Tibial artery (tissue), 4 donors: ENCODE measurements at regions not wholly inside any gene's neighbourhood (a gene's known extent, or its start where the extent isn't known, plus 50 kb on each side); places are given as distances from the start of the nearest gene placed in this dataset.
A peak's percentile ranks its signal among the peaks of the same experiment; 100 is the strongest.

Source experiments
- DNase-seq, 2 donors: peaks; one replicate each; pipeline ENCODE4 v3.0.0-alpha.2; 2019
- H3K27ac ChIP-seq, 2 donors: fragments of 200-600 bp; sonication (generic) in 1 of 2; 1 replicate in 1 of 2; 2 replicates in 1 of 2; pipeline ENCODE4 v1.5.1; 2018 to 2019; ENCODE audit warnings: mild to moderate bottlenecking in 1 of 2
- H3K27me3 ChIP-seq, 2 donors: fragments of 200-600 bp; sonication (generic) in 1 of 2; one replicate each; pipeline versions ENCODE4 v1.5.1 to v1.6.0; 2016 to 2019
- H3K36me3 ChIP-seq, 3 donors: fragments of 200-600 bp; sonication (generic) in 2 of 3; one replicate each; pipeline ENCODE4 v1.5.1; 2016 to 2019; ENCODE audit warnings: mild to moderate bottlenecking in 2 of 3
- H3K4me1 ChIP-seq, 4 donors: fragments of 200-600 bp; sonication (generic) in 2 of 4; 1 replicate in 3 of 4; 2 replicates in 1 of 4; pipeline ENCODE4 v1.5.1; 2016 to 2019
- H3K4me3 ChIP-seq, 2 donors: fragments of 200-600 bp; sonication (generic) in 1 of 2; 1 replicate in 1 of 2; 2 replicates in 1 of 2; pipeline ENCODE4 v1.5.1; 2018 to 2019; ENCODE audit warnings: mild to moderate bottlenecking in 2 of 2
- H3K9me3 ChIP-seq, 3 donors: fragments of 200-600 bp; sonication (generic) in 1 of 3; one replicate each; pipeline ENCODE4 v1.5.1; 2016 to 2019
- CTCF ChIP-seq, 2 experiments: fragments of 200-600 bp in 1 of 2; fragments of 450-650 bp in 1 of 2; IDR thresholded peaks; one replicate each; pipeline ENCODE4 v1.5.1; 2017 to 2019; ENCODE audit warnings: antibody characterized with exemption in 2 of 2, mild to moderate bottlenecking in 1 of 2, moderate library complexity in 1 of 2
- intact Hi-C: fragments of 100-400 bp; cut with DNase I; formaldehyde crosslinking; loops from one replicate; pipeline ENCODE4 v1.15.0; 2023; ENCODE audit warnings: low total_unique reads

DNA sequence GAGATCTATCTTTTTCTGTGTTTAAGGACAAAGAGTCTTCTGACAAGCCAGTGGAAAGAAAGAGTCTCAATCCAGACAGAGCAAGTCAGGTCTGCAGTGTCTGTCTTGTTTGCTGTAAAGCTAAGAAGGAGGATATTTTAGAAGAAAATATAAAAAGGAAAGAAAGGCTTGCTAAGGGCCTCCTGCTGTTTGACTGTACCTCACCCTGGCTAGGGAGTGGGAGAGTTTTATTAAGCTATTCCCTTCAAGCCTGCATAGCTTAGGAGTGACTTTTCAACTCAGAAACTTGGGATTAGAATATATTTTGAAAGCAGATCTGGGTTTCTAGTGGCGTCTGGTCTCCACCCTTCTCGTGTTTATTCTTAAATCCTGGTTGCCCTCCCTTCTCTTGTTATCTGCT lies 460.0 kb downstream of the COG6 start:
- Histone ChIP-seq H3K9me3 (no peaks in the 10 kb centered on the region), H3K36me3 (no peaks in the 10 kb centered on the region), H3K4me3 (no peak overlapping the region), H3K27me3 (no peaks in the 10 kb centered on the region), H3K4me1 (peaks cover 0 to 29% (median 0%) of the 10 kb centered on the region in 4 donors), H3K27ac (peak overlapping the region; percentile 1 to 49)
- intact Hi-C loops = no loop called here
- TF ChIP-seq CTCF (IDR thresholded peaks at IDR 0.05) = no peak
- DNase-seq = no peak

DNA sequence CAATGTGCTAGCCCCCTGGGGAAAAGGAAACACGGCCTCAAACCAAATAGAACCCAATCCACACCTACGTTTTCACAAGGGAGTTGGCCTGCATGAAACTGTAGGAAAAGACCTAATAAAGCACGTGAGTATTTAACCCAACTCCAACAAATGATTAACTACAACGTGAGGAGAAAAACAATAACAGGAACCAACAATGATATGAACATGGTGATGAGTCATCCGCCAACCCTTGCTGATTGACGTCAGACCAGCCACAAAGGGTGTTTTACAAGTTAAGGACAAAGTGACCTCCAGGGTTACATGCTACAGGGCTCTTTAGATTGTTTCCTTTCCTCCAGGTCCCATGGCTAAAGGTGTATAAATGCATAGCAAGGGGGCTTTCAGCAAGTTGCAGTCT lies 460.5 kb downstream of the COG6 start:
- no peaks in the 10 kb centered on the region for H3K36me3 ChIP-seq
- peak overlapping the region; percentile 1 to 49 for H3K27ac ChIP-seq
- no peaks in the 10 kb centered on the region for H3K9me3 ChIP-seq
- TF ChIP-seq CTCF (IDR thresholded peaks at IDR 0.05) = no peak
- DNase-seq = no peak
- no peaks in the 10 kb centered on the region for H3K27me3 ChIP-seq
- intact Hi-C loops = no loop called here
- H3K4me1 ChIP-seq = peaks cover 0 to 34% (median 2%) of the 10 kb centered on the region in 4 donors
- H3K4me3 ChIP-seq = no peak overlapping the region

GRCh38 chr13:40118337-40118736 lies 462.9 kb downstream of the COG6 start:
- no peak for TF ChIP-seq CTCF (IDR thresholded peaks at IDR 0.05)
- no peaks in the 10 kb centered on the region for H3K27me3 ChIP-seq
- H3K4me3 ChIP-seq = no peak overlapping the region
- H3K36me3 ChIP-seq = no peaks in the 10 kb centered on the region
- peaks cover 0 to 53% (median 14%) of the 10 kb centered on the region in 4 donors for H3K4me1 ChIP-seq
- H3K9me3 ChIP-seq = no peaks in the 10 kb centered on the region
- no peak for DNase-seq
- intact Hi-C loops = no loop called here
- H3K27ac ChIP-seq = no peak overlapping the region

DNA sequence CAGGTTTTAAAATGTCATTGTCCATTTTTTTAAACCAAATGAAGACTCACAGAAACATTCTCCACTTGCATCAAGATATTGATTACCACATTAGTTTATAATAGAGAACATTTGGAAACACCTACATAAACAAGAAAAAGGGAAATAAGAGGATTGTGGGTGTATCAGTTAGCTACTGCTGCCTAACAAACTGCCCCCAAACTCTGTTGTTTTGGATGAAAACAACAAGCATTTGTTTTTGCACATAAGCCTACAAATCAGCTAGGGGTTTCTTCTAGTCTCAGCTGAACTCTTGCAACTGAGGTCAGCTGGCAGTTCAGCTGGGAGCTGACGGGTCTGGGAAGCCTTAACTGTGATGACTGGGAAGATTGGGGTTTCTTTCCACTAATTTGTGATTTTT lies 464.4 kb downstream of the COG6 start:
- TF ChIP-seq CTCF (IDR thresholded peaks at IDR 0.05) = no peak
- H3K36me3 ChIP-seq = no peaks in the 10 kb centered on the region
- no peak for DNase-seq
- H3K27me3 ChIP-seq = no peaks in the 10 kb centered on the region
- peaks cover 0 to 42% (median 14%) of the 10 kb centered on the region in 4 donors for H3K4me1 ChIP-seq
- H3K4me3 ChIP-seq = no peak overlapping the region
- H3K27ac ChIP-seq = peak overlapping the region; percentile 2 to 47
- no peaks in the 10 kb centered on the region for H3K9me3 ChIP-seq
- intact Hi-C loops = no loop called here

GRCh38 chr13:40120288-40120687 lies 464.8 kb downstream of the COG6 start:
- no peaks in the 10 kb centered on the region for H3K36me3 ChIP-seq
- TF ChIP-seq CTCF (IDR thresholded peaks at IDR 0.05) = no peak
- intact Hi-C loops = no loop called here
- H3K4me1 ChIP-seq = peaks cover 0 to 38% (median 14%) of the 10 kb centered on the region in 4 donors
- H3K4me3 ChIP-seq = no peak overlapping the region
- no peak for DNase-seq
- H3K9me3 ChIP-seq = no peaks in the 10 kb centered on the region
- no peaks in the 10 kb centered on the region for H3K27me3 ChIP-seq
- H3K27ac ChIP-seq = peak overlapping the region; percentile 2 to 47

GRCh38 chr13:40120781-40121180 lies 465.3 kb downstream of the COG6 start:
- Histone ChIP-seq H3K27me3 (no peaks in the 10 kb centered on the region), H3K4me1 (peaks cover 0 to 35% (median 14%) of the 10 kb centered on the region in 4 donors), H3K4me3 (no peak overlapping the region), H3K36me3 (no peaks in the 10 kb centered on the region), H3K27ac (peak overlapping the region; percentile 2 to 47), H3K9me3 (no peaks in the 10 kb centered on the region)
- no peak for TF ChIP-seq CTCF (IDR thresholded peaks at IDR 0.05)
- intact Hi-C loops = no loop called here
- DNase-seq = no peak
